Trophoblast cell (in vitro differentiated cells and primary cell): ENCODE measurements at regions not wholly inside any gene's neighbourhood (a gene's known extent, or its start where the extent isn't known, plus 50 kb on each side); places are given as distances from the start of the nearest gene placed in this dataset.

ENCODE experiments used
- DNase-seq, 2 donors: peaks; one replicate each; pipeline ENCODE4 v3.0.0-alpha.2; 2016
- H2AFZ ChIP-seq: 2 replicates; pipeline ENCODE4 v1.6.1; 2013; ENCODE audit warnings: low read length, moderate library complexity, mild to moderate bottlenecking; ENCODE audit not compliant: insufficient read depth, poor library complexity
- H2AK5ac ChIP-seq: 2 replicates; pipeline ENCODE4 v1.6.1; 2013; ENCODE audit warnings: mild to moderate bottlenecking, low read length
- H2BK120ac ChIP-seq: 2 replicates; pipeline ENCODE4 v1.6.1; 2013; ENCODE audit warnings: low read length, mild to moderate bottlenecking, moderate library complexity; ENCODE audit not compliant: insufficient read depth, poor library complexity
- H2BK12ac ChIP-seq: 2 replicates; pipeline ENCODE4 v1.6.1; 2013; ENCODE audit warnings: mild to moderate bottlenecking, low read length, moderate library complexity
- H2BK5ac ChIP-seq: 2 replicates; pipeline ENCODE4 v1.6.1; 2013; ENCODE audit warnings: low read length, low read depth, moderate library complexity, mild to moderate bottlenecking; ENCODE audit not compliant: poor library complexity
- H3K14ac ChIP-seq: 2 replicates; pipeline ENCODE4 v1.6.1; 2013; ENCODE audit warnings: mild to moderate bottlenecking, low read length
- H3K18ac ChIP-seq: 2 replicates; pipeline ENCODE4 v1.6.1; 2013; ENCODE audit warnings: mild to moderate bottlenecking, low read length
- H3K23ac ChIP-seq: 2 replicates; pipeline ENCODE4 v1.6.1; 2013; ENCODE audit warnings: low read length
- H3K27ac ChIP-seq: 2 replicates; pipeline ENCODE4 v1.5.1; 2013; ENCODE audit warnings: low read depth, mild to moderate bottlenecking, inconsistent platforms, low read length, moderate library complexity
- H3K27me3 ChIP-seq: 2 replicates; pipeline ENCODE4 v1.6.1; 2013; ENCODE audit warnings: inconsistent platforms, mild to moderate bottlenecking, low read length, moderate library complexity; ENCODE audit not compliant: insufficient read depth
- H3K36me3 ChIP-seq, 2 experiments: 1 replicate in 1 of 2; 2 replicates in 1 of 2; pipeline ENCODE4 v1.6.1; 2013; ENCODE audit warnings: low read length in 2 of 2, mild to moderate bottlenecking in 2 of 2, moderate library complexity in 1 of 2; ENCODE audit not compliant: insufficient read depth in 2 of 2, control insufficient read depth in 1 of 2
- H3K4ac ChIP-seq: 2 replicates; pipeline ENCODE4 v1.6.1; 2013; ENCODE audit warnings: low read depth, mild to moderate bottlenecking, low read length, moderate library complexity
- H3K4me1 ChIP-seq, 2 experiments: 1 replicate in 1 of 2; 2 replicates in 1 of 2; pipeline ENCODE4 v1.6.1; 2013; ENCODE audit warnings: low read length in 2 of 2, mild to moderate bottlenecking in 2 of 2, moderate library complexity in 1 of 2; ENCODE audit not compliant: insufficient read depth in 2 of 2, control insufficient read depth in 1 of 2
- H3K4me2 ChIP-seq: 2 replicates; pipeline ENCODE4 v1.6.1; 2013; ENCODE audit warnings: inconsistent platforms, mild to moderate bottlenecking, low read length, moderate library complexity
- H3K4me3 ChIP-seq: 2 replicates; pipeline ENCODE4 v1.5.1; 2013; ENCODE audit warnings: mild to moderate bottlenecking, low read depth, low read length, inconsistent platforms
- H3K79me1 ChIP-seq: one replicate; pipeline ENCODE4 v1.6.1; 2013; ENCODE audit warnings: low read length
- H3K79me2 ChIP-seq: 2 replicates; pipeline ENCODE4 v1.6.1; 2013; ENCODE audit warnings: low read length, mild to moderate bottlenecking; ENCODE audit not compliant: control insufficient read depth, insufficient read depth, poor library complexity
- H3K9ac ChIP-seq: 2 replicates; pipeline ENCODE4 v1.6.1; 2013; ENCODE audit warnings: mild to moderate bottlenecking, low read length
- H3K9me3 ChIP-seq: 2 replicates; pipeline ENCODE4 v1.6.1; 2013; ENCODE audit warnings: low read depth, mild to moderate bottlenecking, control low read depth, inconsistent platforms, low read length; ENCODE audit not compliant: insufficient read depth
- H4K12ac ChIP-seq: 2 replicates; pipeline ENCODE4 v1.6.1; 2013; ENCODE audit warnings: low read depth, mild to moderate bottlenecking, low read length, moderate library complexity
- H4K8ac ChIP-seq: 2 replicates; pipeline ENCODE4 v1.6.1; 2013; ENCODE audit warnings: low read depth, mild to moderate bottlenecking, low read length, moderate library complexity
- H4K91ac ChIP-seq: one replicate; pipeline ENCODE4 v1.6.1; 2013; ENCODE audit warnings: low read depth, mild to moderate bottlenecking, low read length, moderate library complexity
- WGBS: extraction: QIAGEN DNeasy Blood & Tissue Kit; methylation state at CpG from one replicate; pipeline ENCODE4 v1.1.7; 2013; ENCODE audit warnings: missing lambda C conversion rate; ENCODE audit not compliant: insufficient read length, insufficient coverage; ENCODE audit errors: extremely low coverage; 5-methylcytosine and 5-hydroxymethylcytosine counted together

GRCh38 chr6:22690446-22690845, 121.1 kb downstream of the HDGFL1 start:
- H3K27me3 ChIP-seq = no peaks in the 10 kb centered on the region
- WGBS = no CpG with 5 or more reads among the region's 2 CpGs

DNA sequence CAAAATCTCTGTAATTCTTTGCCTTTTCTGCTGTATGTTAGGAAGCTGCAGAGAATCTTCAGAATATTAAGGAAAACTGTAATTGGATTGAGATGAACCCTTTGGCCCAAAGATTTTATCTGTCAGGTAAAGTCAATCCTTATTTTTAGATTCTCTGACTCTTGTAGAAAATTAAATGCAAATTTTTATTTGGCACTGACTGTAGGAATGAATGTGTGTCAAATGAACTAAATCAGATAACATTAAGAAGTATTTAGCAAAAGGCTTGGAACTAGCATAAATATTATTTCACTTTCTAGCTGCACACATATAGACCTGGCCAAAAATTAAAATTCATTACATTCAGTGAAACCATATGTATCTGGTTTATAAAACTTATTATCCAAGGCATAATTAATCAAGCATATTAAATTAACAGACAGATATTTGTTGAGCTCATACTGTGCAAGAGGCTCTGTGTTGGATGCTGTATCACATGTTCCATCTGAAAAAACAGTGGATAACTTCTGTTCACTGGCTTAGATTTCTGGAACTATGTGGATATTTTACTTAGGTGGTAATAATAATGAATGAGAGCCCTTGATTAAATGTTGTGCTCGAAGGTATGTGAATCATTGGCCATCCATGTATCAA, 124.8 kb downstream of the HDGFL1 start:
- Histone ChIP-seq H3K9me3 (no peaks in the 10 kb centered on the region), H3K4ac (no peak overlapping the region), H2BK120ac (no peak overlapping the region), H2BK5ac (no peak overlapping the region), H3K36me3 (no peaks in the 10 kb centered on the region), H3K79me1 (no peaks in the 10 kb centered on the region), H3K27me3 (no peaks in the 10 kb centered on the region), H3K79me2 (no peaks in the 10 kb centered on the region), H3K18ac (no peak overlapping the region), H3K4me3 (no peak overlapping the region), H2AK5ac (no peak overlapping the region), H4K12ac (no peak overlapping the region), H2BK12ac (no peak overlapping the region), H3K14ac (no peak overlapping the region), H2AFZ (no peak overlapping the region), H3K4me2 (no peak overlapping the region), H4K91ac (no peak overlapping the region), H3K9ac (no peak overlapping the region), H3K23ac (no peak overlapping the region), H3K4me1 (no peaks in the 10 kb centered on the region), H3K27ac (no peak overlapping the region), H4K8ac (no peak overlapping the region)
- no peak for DNase-seq
- no CpG with 5 or more reads among the region's 1 CpG for WGBS

More at GRCh38 chr6:22690446-22690845, 121.1 kb downstream of the HDGFL1 start:
- DNase-seq = no peak
- H3K14ac ChIP-seq = no peak overlapping the region
- H2BK12ac ChIP-seq = no peak overlapping the region
- H3K4me2 ChIP-seq = no peak overlapping the region
- no peak overlapping the region for H4K12ac ChIP-seq
- no peak overlapping the region for H2BK5ac ChIP-seq
- H3K4me1 ChIP-seq = no peaks in the 10 kb centered on the region
- H3K18ac ChIP-seq = no peak overlapping the region
- no peaks in the 10 kb centered on the region for H3K9me3 ChIP-seq
- no peak overlapping the region for H2BK120ac ChIP-seq
- no peak overlapping the region for H3K4ac ChIP-seq
- no peaks in the 10 kb centered on the region for H3K36me3 ChIP-seq
- H3K4me3 ChIP-seq = no peak overlapping the region
- H2AFZ ChIP-seq = no peak overlapping the region
- H3K9ac ChIP-seq = no peak overlapping the region
- H3K23ac ChIP-seq = no peak overlapping the region
- no peaks in the 10 kb centered on the region for H3K79me1 ChIP-seq
- no peak overlapping the region for H4K91ac ChIP-seq
- no peak overlapping the region for H2AK5ac ChIP-seq
- H3K27ac ChIP-seq = no peak overlapping the region
- H3K79me2 ChIP-seq = no peaks in the 10 kb centered on the region
- peak overlapping the region; percentile 38 for H4K8ac ChIP-seq

GRCh38 chr6:22696481-22696880, 127.1 kb downstream of the HDGFL1 start:
- DNase-seq = no peak
- Histone ChIP-seq H4K91ac (no peak overlapping the region), H2BK5ac (no peak overlapping the region), H2BK12ac (no peak overlapping the region), H2AFZ (no peak overlapping the region), H4K12ac (no peak overlapping the region), H4K8ac (no peak overlapping the region), H3K23ac (no peak overlapping the region), H3K4me1 (no peaks in the 10 kb centered on the region), H3K79me2 (no peaks in the 10 kb centered on the region), H3K4me3 (no peak overlapping the region), H3K9ac (no peak overlapping the region), H3K27me3 (no peaks in the 10 kb centered on the region), H3K14ac (no peak overlapping the region), H3K4ac (no peak overlapping the region), H2AK5ac (no peak overlapping the region), H3K18ac (no peak overlapping the region), H3K9me3 (no peaks in the 10 kb centered on the region), H3K36me3 (no peaks in the 10 kb centered on the region), H3K4me2 (no peak overlapping the region), H3K27ac (no peak overlapping the region), H2BK120ac (no peak overlapping the region), H3K79me1 (no peaks in the 10 kb centered on the region)
- WGBS = no CpG with 5 or more reads among the region's 4 CpGs

DNA sequence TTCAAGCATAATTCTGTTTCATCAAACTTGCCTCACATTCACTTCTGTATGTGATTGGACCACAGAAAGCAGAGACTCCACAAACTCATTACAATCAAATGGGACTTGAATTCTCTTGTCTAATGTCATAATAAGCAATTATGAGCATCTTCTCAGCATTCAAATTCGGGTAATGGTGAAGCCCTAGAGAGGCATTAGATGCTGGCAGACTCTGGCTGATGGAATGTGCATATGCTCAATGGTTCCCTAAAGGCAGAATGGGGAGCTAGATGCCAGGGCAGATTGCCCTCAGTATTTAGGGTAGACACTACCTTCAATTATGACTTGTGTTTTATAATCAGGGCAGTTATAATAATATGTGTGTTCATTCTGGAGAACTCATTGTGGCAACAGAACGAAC, 127.9 kb downstream of the HDGFL1 start:
- Histone ChIP-seq H3K36me3 (no peaks in the 10 kb centered on the region), H3K4ac (no peak overlapping the region), H2AK5ac (no peak overlapping the region), H3K14ac (no peak overlapping the region), H3K18ac (no peak overlapping the region), H3K4me1 (no peaks in the 10 kb centered on the region), H2AFZ (no peak overlapping the region), H4K12ac (no peak overlapping the region), H2BK120ac (no peak overlapping the region), H2BK5ac (no peak overlapping the region), H3K4me2 (no peak overlapping the region), H3K79me1 (no peaks in the 10 kb centered on the region), H3K9me3 (no peaks in the 10 kb centered on the region), H4K8ac (no peak overlapping the region), H3K9ac (no peak overlapping the region), H3K23ac (no peak overlapping the region), H4K91ac (no peak overlapping the region), H3K79me2 (no peaks in the 10 kb centered on the region), H2BK12ac (no peak overlapping the region), H3K27me3 (no peaks in the 10 kb centered on the region), H3K4me3 (no peak overlapping the region), H3K27ac (no peak overlapping the region)
- no peak for DNase-seq
- WGBS = no CpG with 5 or more reads among the region's 2 CpGs
